Thyroid gland (tissue), 4 donors: ENCODE measurements at regions not wholly inside any gene's neighbourhood (a gene's known extent, or its start where the extent isn't known, plus 50 kb on each side); places are given as distances from the start of the nearest gene placed in this dataset.

ENCODE experiments used
- POLR2A ChIP-seq, 2 donors: fragments of 450-650 bp; IDR thresholded peaks; one replicate each; pipeline ENCODE4 v1.6.1; 2017; ENCODE audit warnings: antibody characterized with exemption in 2 of 2, mild to moderate bottlenecking in 2 of 2, moderate library complexity in 1 of 2
- TF ChIP-seq, protein P1 (sequence below), 6 experiments: fragments of 200-600 bp in 3 of 6; fragments of 450-650 bp in 3 of 6; sonication (generic) in 3 of 6; IDR thresholded peaks; one replicate each; pipeline ENCODE4 v1.5.1; 2016 to 2019; ENCODE audit warnings: antibody characterized with exemption in 6 of 6, mild to moderate bottlenecking in 2 of 6, inconsistent platforms in 1 of 6, moderate library complexity in 1 of 6

DNA sequence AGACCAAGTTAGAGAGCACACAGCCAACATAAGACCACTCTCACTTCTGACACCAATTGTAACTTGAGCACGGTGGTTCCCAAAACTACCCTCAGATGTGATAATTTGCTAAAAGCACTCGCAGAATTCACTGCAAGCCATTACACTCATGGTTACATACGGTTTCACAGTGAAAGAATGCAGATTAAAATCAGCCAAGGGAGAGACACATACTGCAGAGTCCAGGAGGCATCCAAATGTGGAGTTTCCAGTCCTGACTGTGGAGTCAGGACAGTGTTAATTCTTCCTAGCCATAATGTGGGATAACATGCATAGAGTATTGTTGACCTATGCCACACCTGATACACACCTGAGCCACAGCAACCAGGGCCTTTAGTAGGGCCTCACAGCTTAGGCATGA, 956.4 kb downstream of the NTRK3 start:
- TF ChIP-seq, protein P1, sequence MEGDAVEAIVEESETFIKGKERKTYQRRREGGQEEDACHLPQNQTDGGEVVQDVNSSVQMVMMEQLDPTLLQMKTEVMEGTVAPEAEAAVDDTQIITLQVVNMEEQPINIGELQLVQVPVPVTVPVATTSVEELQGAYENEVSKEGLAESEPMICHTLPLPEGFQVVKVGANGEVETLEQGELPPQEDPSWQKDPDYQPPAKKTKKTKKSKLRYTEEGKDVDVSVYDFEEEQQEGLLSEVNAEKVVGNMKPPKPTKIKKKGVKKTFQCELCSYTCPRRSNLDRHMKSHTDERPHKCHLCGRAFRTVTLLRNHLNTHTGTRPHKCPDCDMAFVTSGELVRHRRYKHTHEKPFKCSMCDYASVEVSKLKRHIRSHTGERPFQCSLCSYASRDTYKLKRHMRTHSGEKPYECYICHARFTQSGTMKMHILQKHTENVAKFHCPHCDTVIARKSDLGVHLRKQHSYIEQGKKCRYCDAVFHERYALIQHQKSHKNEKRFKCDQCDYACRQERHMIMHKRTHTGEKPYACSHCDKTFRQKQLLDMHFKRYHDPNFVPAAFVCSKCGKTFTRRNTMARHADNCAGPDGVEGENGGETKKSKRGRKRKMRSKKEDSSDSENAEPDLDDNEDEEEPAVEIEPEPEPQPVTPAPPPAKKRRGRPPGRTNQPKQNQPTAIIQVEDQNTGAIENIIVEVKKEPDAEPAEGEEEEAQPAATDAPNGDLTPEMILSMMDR (IDR thresholded peaks at IDR 0.05): no peak
- TF ChIP-seq POLR2A (IDR thresholded peaks at IDR 0.05): no peak
